Thoracic aorta (tissue), 2 donors: ENCODE measurements at regions not wholly inside any gene's neighbourhood (a gene's known extent, or its start where the extent isn't known, plus 50 kb on each side); places are given as distances from the start of the nearest gene placed in this dataset.

Experiments
- ATAC-seq: fragments of 150-250 bp; one replicate; pipeline ENCODE4 v1.8.0; 2017; ENCODE audit warnings: low read depth; ENCODE audit not compliant: insufficient number of reproducible peaks, low FRiP score
- DNase-seq: peaks from one replicate; pipeline ENCODE4 v3.0.0-alpha.2; 2020; ENCODE audit warnings: low spot score
- H3K27ac ChIP-seq, 2 donors: fragments of 200-600 bp; sonication (generic); 1 replicate in 1 of 2; 2 replicates in 1 of 2; pipeline ENCODE4 v1.5.1; 2016; ENCODE audit warnings: mild to moderate bottlenecking in 2 of 2, moderate library complexity in 2 of 2
- H3K27me3 ChIP-seq: fragments of 200-600 bp; sonication (generic); replicated peaks from 2 replicates; pipeline ENCODE4 v1.6.0; 2016; ENCODE audit warnings: mild to moderate bottlenecking; ENCODE audit not compliant: insufficient read depth
- H3K36me3 ChIP-seq: fragments of 200-600 bp; sonication (generic); one replicate; pipeline ENCODE4 v1.5.1; 2016
- H3K4me1 ChIP-seq, 2 donors: fragments of 200-600 bp; sonication (generic); 1 replicate in 1 of 2; 2 replicates in 1 of 2; pipeline versions ENCODE4 v1.5.1 to v1.6.0; 2016; ENCODE audit warnings: low read depth in 2 of 2, mild to moderate bottlenecking in 1 of 2; ENCODE audit not compliant: control insufficient read depth in 1 of 2
- H3K4me3 ChIP-seq: fragments of 200-600 bp; sonication (generic); 2 replicates; pipeline ENCODE4 v1.5.1; 2016; ENCODE audit warnings: mild to moderate bottlenecking
- H3K9me3 ChIP-seq: fragments of 200-600 bp; sonication (generic); 2 replicates; pipeline ENCODE4 v1.5.1; 2016
- CTCF ChIP-seq: fragments of 200-600 bp; sonication (generic); IDR thresholded peaks from one replicate; pipeline ENCODE4 v1.5.1; 2019; ENCODE audit warnings: antibody characterized with exemption

GRCh38 chrX:12021698-12022097 is 116.6 kb upstream of the FRMPD4 start:
- no peaks in the 10 kb centered on the region for H3K4me1 ChIP-seq
- H3K27me3 ChIP-seq: no peaks in the 10 kb centered on the region
- TF ChIP-seq CTCF: no peak
- no peak for ATAC-seq
- no peaks in the 10 kb centered on the region for H3K36me3 ChIP-seq
- no peak overlapping the region for H3K27ac ChIP-seq
- H3K9me3 ChIP-seq: no peaks in the 10 kb centered on the region
- H3K4me3 ChIP-seq: no peak overlapping the region
- DNase-seq: no peak

- Histone ChIP-seq H3K4me1 (no peaks in the 10 kb centered on the region), H3K4me3 (no peak overlapping the region), H3K9me3 (no peaks in the 10 kb centered on the region), H3K27me3 (no peaks in the 10 kb centered on the region), H3K27ac (no peak overlapping the region), H3K36me3 (no peaks in the 10 kb centered on the region)
- ATAC-seq (no peak), DNase-seq (no peak)
- no peak for TF ChIP-seq CTCF
Observed at GRCh38 chrX:12026481-12026880, 111.8 kb upstream of the FRMPD4 start.

- DNase-seq (no peak), ATAC-seq (no peak)
- Histone ChIP-seq H3K36me3 (no peaks in the 10 kb centered on the region), H3K27me3 (no peaks in the 10 kb centered on the region), H3K27ac (no peak overlapping the region), H3K4me1 (no peaks in the 10 kb centered on the region), H3K9me3 (no peaks in the 10 kb centered on the region), H3K4me3 (no peak overlapping the region)
- no peak for TF ChIP-seq CTCF
Observed at GRCh38 chrX:12032082-12032481, 106.2 kb upstream of the FRMPD4 start.

DNA sequence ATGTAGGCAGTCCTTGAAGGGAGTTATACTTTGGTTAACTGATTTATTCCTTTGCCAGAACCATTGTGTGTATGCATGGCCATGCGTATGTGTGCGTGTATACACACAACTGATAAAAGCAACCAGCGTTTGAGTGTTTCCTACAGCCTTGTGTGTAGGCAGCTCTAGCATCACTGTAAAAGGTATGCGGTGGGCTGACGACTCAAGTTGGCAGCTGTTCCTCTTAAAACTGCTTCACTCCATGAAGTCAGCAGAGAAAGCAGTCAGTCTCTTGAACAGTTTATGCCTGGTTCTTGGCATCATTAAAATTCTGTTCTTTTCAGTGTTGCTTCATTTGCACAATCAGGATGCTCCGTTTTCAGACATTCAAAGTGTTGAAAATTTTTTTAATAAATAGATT is 103.5 kb upstream of the FRMPD4 start:
- DNase-seq (no peak), ATAC-seq (no peak)
- H3K27ac ChIP-seq: no peak overlapping the region
- no peaks in the 10 kb centered on the region for H3K4me1 ChIP-seq
- no peaks in the 10 kb centered on the region for H3K9me3 ChIP-seq
- H3K36me3 ChIP-seq: no peaks in the 10 kb centered on the region
- no peaks in the 10 kb centered on the region for H3K27me3 ChIP-seq
- H3K4me3 ChIP-seq: no peak overlapping the region
- no peak for TF ChIP-seq CTCF

DNA sequence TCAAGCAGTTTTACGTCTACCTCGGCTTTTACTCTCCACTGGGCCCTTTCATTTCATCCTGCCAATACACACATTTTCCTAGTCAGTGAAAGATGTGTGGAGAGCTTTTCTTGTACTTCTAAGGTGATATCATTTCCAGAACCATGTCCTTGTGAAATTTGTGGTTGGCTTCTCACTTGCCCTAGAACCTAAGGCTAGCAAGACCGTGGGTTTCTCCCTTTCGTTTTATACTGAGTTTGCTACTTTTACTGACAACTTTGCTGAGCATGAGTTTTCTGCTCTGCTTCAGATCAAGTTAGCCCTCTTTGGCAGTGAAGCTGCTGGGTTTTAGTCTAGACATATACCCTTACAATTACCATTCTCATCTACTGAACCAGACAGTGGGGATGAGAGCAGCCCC is 95.7 kb upstream of the FRMPD4 start:
- Histone ChIP-seq H3K4me1 (no peaks in the 10 kb centered on the region), H3K9me3 (no peaks in the 10 kb centered on the region), H3K36me3 (no peaks in the 10 kb centered on the region), H3K4me3 (no peak overlapping the region), H3K27ac (no peak overlapping the region), H3K27me3 (no peaks in the 10 kb centered on the region)
- no peak for ATAC-seq
- no peak for TF ChIP-seq CTCF
- no peak for DNase-seq
